ENCODE measurements at regions not wholly inside any gene's neighbourhood (a gene's known extent, or its start where the extent isn't known, plus 50 kb on each side); places are given as distances from the start of the nearest gene placed in this dataset.

DNA sequence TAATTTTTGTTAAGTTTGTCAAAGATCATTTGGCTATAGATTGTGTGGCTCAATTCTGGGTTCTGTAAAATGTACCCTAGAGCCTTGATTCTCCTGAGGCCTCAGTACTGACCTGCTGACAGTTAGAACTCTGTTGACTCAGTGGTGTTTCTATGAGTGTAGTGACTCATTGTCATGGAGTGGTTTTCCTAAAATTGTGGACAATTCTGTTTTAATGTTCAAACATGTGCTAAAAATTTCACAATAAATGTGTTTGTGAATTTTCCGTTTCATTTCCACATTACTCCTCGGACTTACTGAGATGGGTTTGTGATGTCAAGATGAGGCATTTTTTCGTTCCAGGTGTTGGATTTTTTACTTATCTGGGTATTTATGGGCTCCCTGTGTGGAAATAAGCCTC, 695.9 kb downstream of the TMEM121 start:
- TF ChIP-seq, protein P1, sequence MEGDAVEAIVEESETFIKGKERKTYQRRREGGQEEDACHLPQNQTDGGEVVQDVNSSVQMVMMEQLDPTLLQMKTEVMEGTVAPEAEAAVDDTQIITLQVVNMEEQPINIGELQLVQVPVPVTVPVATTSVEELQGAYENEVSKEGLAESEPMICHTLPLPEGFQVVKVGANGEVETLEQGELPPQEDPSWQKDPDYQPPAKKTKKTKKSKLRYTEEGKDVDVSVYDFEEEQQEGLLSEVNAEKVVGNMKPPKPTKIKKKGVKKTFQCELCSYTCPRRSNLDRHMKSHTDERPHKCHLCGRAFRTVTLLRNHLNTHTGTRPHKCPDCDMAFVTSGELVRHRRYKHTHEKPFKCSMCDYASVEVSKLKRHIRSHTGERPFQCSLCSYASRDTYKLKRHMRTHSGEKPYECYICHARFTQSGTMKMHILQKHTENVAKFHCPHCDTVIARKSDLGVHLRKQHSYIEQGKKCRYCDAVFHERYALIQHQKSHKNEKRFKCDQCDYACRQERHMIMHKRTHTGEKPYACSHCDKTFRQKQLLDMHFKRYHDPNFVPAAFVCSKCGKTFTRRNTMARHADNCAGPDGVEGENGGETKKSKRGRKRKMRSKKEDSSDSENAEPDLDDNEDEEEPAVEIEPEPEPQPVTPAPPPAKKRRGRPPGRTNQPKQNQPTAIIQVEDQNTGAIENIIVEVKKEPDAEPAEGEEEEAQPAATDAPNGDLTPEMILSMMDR (conservative IDR thresholded peaks at IDR 0.05; ENCODE audit: low read depth, low read length), result no peak
- Histone ChIP-seq H2AFZ (ENCODE audit: low read depth) (no peak overlapping the region), H3K4me3 (IDR thresholded peaks at IDR 0.05; ENCODE audit: insufficient read depth, low read depth, low read length) (no peak overlapping the region), H3K79me2 (ENCODE audit: insufficient read depth, low read depth) (no peaks in the 10 kb centered on the region), H4K20me1 (ENCODE audit: insufficient read depth) (no peaks in the 10 kb centered on the region), H3K36me3 (ENCODE audit: insufficient read depth) (no peaks in the 10 kb centered on the region), H3K27me3 (ENCODE audit: insufficient read depth, low read depth) (no peaks in the 10 kb centered on the region), H3K4me2 (no peak overlapping the region), H3K9ac (no peak overlapping the region), H3K4me1 (ENCODE audit: low read depth, poor library complexity, severe bottlenecking) (no peaks in the 10 kb centered on the region), H3K27ac (no peak overlapping the region)

DNA sequence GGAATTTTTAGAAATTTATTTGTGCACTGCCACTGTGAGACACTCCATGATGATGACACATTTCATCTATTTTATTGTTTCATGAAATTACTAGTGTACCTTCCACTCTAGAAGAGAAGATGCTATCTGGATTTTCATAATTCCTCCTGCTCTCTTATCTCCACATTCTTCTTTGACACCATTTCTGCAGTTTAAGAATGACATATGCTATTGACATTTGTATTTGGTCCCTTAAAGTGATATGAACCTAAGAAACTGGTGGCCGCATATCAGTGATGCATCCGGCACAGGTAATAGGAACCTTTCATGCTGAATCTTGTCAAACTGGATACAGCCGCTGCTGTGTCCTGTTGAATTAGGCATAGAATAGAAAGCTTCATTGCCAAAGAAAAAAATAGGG, 696.3 kb downstream of the TMEM121 start:
- H3K36me3 ChIP-seq (ENCODE audit: insufficient read depth), result no peaks in the 10 kb centered on the region
- H3K27me3 ChIP-seq (ENCODE audit: insufficient read depth, low read depth), result no peaks in the 10 kb centered on the region
- no peaks in the 10 kb centered on the region for H4K20me1 ChIP-seq (ENCODE audit: insufficient read depth)
- H3K4me1 ChIP-seq (ENCODE audit: low read depth, poor library complexity, severe bottlenecking), result no peaks in the 10 kb centered on the region
- no peak overlapping the region for H3K4me2 ChIP-seq
- H3K27ac ChIP-seq, result no peak overlapping the region
- H3K79me2 ChIP-seq (ENCODE audit: insufficient read depth, low read depth), result no peaks in the 10 kb centered on the region
- H2AFZ ChIP-seq (ENCODE audit: low read depth), result no peak overlapping the region
- no peak overlapping the region for H3K4me3 ChIP-seq (IDR thresholded peaks at IDR 0.05; ENCODE audit: insufficient read depth, low read depth, low read length)
- TF ChIP-seq, protein P1 (conservative IDR thresholded peaks at IDR 0.05; ENCODE audit: low read depth, low read length), result no peak
- no peak overlapping the region for H3K9ac ChIP-seq

DNA sequence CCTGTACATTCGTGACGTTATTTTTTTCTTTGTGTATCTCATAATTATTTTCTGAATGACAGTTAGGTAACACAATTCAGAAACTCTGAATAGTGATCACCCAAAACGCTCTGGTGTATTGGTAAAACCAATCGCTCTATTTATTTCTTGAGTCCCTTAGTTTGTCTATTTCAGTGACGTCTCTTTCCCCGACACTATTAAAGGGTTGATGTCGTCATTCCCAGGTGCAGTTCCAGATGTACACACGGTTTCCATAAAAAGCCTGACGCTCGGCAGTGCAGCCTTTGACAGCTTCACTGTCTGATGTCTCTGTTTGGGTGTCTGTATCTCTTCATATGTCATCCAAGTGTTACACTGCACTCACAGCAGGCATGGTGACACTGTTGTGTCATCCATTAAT, 701.4 kb downstream of the TMEM121 start:
- Histone ChIP-seq H3K4me3 (IDR thresholded peaks at IDR 0.05; ENCODE audit: insufficient read depth, low read depth, low read length) (no peak overlapping the region), H3K4me2 (no peak overlapping the region), H4K20me1 (ENCODE audit: insufficient read depth) (no peaks in the 10 kb centered on the region), H3K4me1 (ENCODE audit: low read depth, poor library complexity, severe bottlenecking) (no peaks in the 10 kb centered on the region), H3K9ac (no peak overlapping the region), H3K27me3 (ENCODE audit: insufficient read depth, low read depth) (no peaks in the 10 kb centered on the region), H3K36me3 (ENCODE audit: insufficient read depth) (no peaks in the 10 kb centered on the region), H3K27ac (no peak overlapping the region), H2AFZ (ENCODE audit: low read depth) (no peak overlapping the region), H3K79me2 (ENCODE audit: insufficient read depth, low read depth) (no peaks in the 10 kb centered on the region)
- TF ChIP-seq, protein P1 (conservative IDR thresholded peaks at IDR 0.05; ENCODE audit: low read depth, low read length), result no peak

DNA sequence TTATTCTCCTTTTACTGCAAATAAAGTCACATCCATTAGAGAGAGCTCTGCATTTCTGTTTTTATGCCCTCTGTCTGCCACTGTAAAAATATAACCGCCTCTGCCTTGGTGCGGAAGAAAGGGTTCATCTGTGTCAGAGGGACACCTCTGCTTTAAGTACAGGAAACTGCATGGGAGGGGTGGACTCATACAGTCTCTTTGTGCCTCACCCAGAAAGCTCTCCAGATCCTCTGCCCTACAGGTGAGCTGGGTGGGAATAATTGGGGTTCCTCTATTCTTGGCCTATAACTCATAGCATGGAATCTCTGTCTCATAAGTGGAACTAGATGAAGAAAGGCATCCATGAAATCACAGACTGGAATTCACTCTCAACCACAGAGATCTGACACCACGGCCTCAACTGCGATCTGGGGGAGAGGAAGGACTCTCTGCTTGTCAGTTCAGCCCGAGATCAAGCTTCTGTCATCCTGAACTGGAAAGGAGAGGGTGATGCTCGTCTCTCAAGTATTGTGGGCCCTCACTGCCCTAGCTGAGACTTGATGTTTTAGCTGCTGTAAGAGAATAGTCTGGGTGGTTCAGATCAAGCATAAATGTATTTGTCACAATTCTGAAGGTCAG, 702.3 kb downstream of the TMEM121 start:
- TF ChIP-seq, protein P1 (conservative IDR thresholded peaks at IDR 0.05; ENCODE audit: low read depth, low read length), result no peak

More for the DNA sequence above, 702.3 kb downstream of the TMEM121 start:
- H3K4me2 ChIP-seq, result no peak overlapping the region
- H3K4me3 ChIP-seq (IDR thresholded peaks at IDR 0.05; ENCODE audit: insufficient read depth, low read depth, low read length), result no peak overlapping the region
- H3K79me2 ChIP-seq (ENCODE audit: insufficient read depth, low read depth), result no peaks in the 10 kb centered on the region
- H3K9ac ChIP-seq, result no peak overlapping the region
- H3K27ac ChIP-seq, result no peak overlapping the region
- no peaks in the 10 kb centered on the region for H4K20me1 ChIP-seq (ENCODE audit: insufficient read depth)
- H2AFZ ChIP-seq (ENCODE audit: low read depth), result no peak overlapping the region
- H3K36me3 ChIP-seq (ENCODE audit: insufficient read depth), result no peaks in the 10 kb centered on the region
- H3K4me1 ChIP-seq (ENCODE audit: low read depth, poor library complexity, severe bottlenecking), result no peaks in the 10 kb centered on the region
- H3K27me3 ChIP-seq (ENCODE audit: insufficient read depth, low read depth), result no peaks in the 10 kb centered on the region
